Panc1 (cell line): ENCODE measurements at regions not wholly inside any gene's neighbourhood (a gene's known extent, or its start where the extent isn't known, plus 50 kb on each side); places are given as distances from the start of the nearest gene placed in this dataset.

ENCODE experiments used
- ATAC-seq: fragments of 200-7000 bp; cut with Tn5 transposase; 2 replicates; pipeline ENCODE4 v1.9.1; 2020; ENCODE audit warnings: mild to moderate bottlenecking, moderate library complexity
- BruUV-seq: library from RNA; stranded (reverse); fragments of 400-500 nt; replicated peaks from 2 replicates; lab custom pipeline; 2021; lab: Mats Ljungman, UMichigan
- CTCF ChIA-PET: fragments of 300-600 bp; sonication (Branson Sonifier 250); formaldehyde crosslinking; loops from one replicate; lab custom pipeline; 2022; ENCODE audit warnings: antibody characterized with exemption; lab: Charles Lee
- POLR2A ChIA-PET: fragments of 300-600 bp; sonication (Branson Sonifier 250); formaldehyde crosslinking; loops from one replicate; lab custom pipeline; 2022; ENCODE audit warnings: antibody characterized with exemption; lab: Charles Lee
- DNase-seq: peaks from one replicate; pipeline ENCODE4 v3.0.0-alpha.2; 2010; ENCODE audit warnings: low read depth, low spot score
- H3K27ac ChIP-seq: 2 replicates; pipeline ENCODE4 v1.5.1; 2011; ENCODE audit warnings: mild to moderate bottlenecking, low read length, inconsistent platforms
- H3K27me3 ChIP-seq: fragments of 200-500 bp; sonication (Bioruptor generic); 2 replicates; pipeline ENCODE4 v1.6.0; 2014; ENCODE audit warnings: low read length, inconsistent platforms; ENCODE audit not compliant: control insufficient read depth, insufficient read depth
- H3K36me3 ChIP-seq: fragments of 200-500 bp; sonication (Bioruptor generic); 2 replicates; pipeline ENCODE4 v1.5.1; 2014; ENCODE audit warnings: inconsistent platforms, mild to moderate bottlenecking, low read length, moderate library complexity; ENCODE audit not compliant: control insufficient read depth, insufficient read depth
- H3K4me1 ChIP-seq: 2 replicates; pipeline ENCODE4 v1.5.1; 2011; ENCODE audit warnings: inconsistent platforms, mild to moderate bottlenecking, low read length, moderate library complexity; ENCODE audit not compliant: control insufficient read depth, insufficient read depth
- H3K4me3 ChIP-seq, 2 experiments: 2 replicates each; pipeline ENCODE4 v1.5.1; 2011 to 2012; ENCODE audit warnings: low read depth in 2 of 2, low read length in 2 of 2, mild to moderate bottlenecking in 2 of 2, inconsistent platforms in 1 of 2, moderate library complexity in 1 of 2
- H3K9me3 ChIP-seq: fragments of 200-500 bp; sonication (Bioruptor generic); 2 replicates; pipeline ENCODE4 v1.5.1; 2014; ENCODE audit warnings: low read depth, mild to moderate bottlenecking, inconsistent platforms, low read length, moderate library complexity; ENCODE audit not compliant: control insufficient read depth, insufficient read depth
- CTCF ChIP-seq: fragments of 450-650 bp; IDR thresholded peaks from 2 replicates; pipeline ENCODE4 v1.5.1; 2017; ENCODE audit warnings: mild to moderate bottlenecking
- POLR2AphosphoS5 ChIP-seq: IDR thresholded peaks from 2 replicates; pipeline ENCODE4 v1.6.1; 2012; ENCODE audit warnings: mild to moderate bottlenecking, low read depth, low read length, moderate library complexity
- REST ChIP-seq, 2 experiments: IDR thresholded peaks; 2 replicates each; pipeline ENCODE4 v1.6.1; 2011 to 2012; ENCODE audit warnings: low read depth in 2 of 2, control low read depth in 1 of 2, low read length in 1 of 2, mild to moderate bottlenecking in 1 of 2, moderate library complexity in 1 of 2; ENCODE audit not compliant: insufficient read depth in 1 of 2
- SIN3A ChIP-seq: IDR thresholded peaks from 2 replicates; pipeline ENCODE4 v1.6.1; 2012; ENCODE audit warnings: low read depth, mild to moderate bottlenecking, low read length, moderate library complexity, borderline replicate concordance; ENCODE audit not compliant: insufficient read depth
- TCF7L2 ChIP-seq: IDR thresholded peaks from 2 replicates; pipeline ENCODE4 v1.6.1; 2011; ENCODE audit warnings: mild to moderate bottlenecking, low read depth, low read length, inconsistent platforms
- in situ Hi-C: cut with HindIII; loops from 2 replicates; pipeline ENCODE4 v1.10.0; 2016; ENCODE audit warnings: low sequenced_read_pairs, low pct_unique_long_range_greater_than_20kb
- intact Hi-C: fragments of 100-400 bp; cut with micrococcal nuclease; formaldehyde crosslinking; loops from one replicate; pipeline ENCODE4 v1.10.0; 2022; ENCODE audit not compliant: unreplicated experiment

GRCh38 chr4:154973244-154974035 lies 192.4 kb downstream of the RBM46 start:
- in situ Hi-C loops = no loop called here
- no TSS peak for BruUV-seq
- POLR2A ChIA-PET = no interaction called here

GRCh38 chr4:154977228-154977627 lies 196.2 kb downstream of the RBM46 start:
- TF ChIP-seq REST (IDR thresholded peaks at IDR 0.05; ENCODE audit: insufficient read depth in 1 of 2, low read depth in 2 of 2, low read length in 1 of 2) (no peak), TCF7L2 (no peak), SIN3A (no peak), CTCF (no peak), POLR2AphosphoS5 (no peak)
- CTCF ChIA-PET = no interaction called here

More at GRCh38 chr4:154973244-154974035, 192.4 kb downstream of the RBM46 start:
- H3K27me3 ChIP-seq = no peaks in the 10 kb centered on the region
- H3K4me3 ChIP-seq = no peak overlapping the region
- H3K27ac ChIP-seq = no peak overlapping the region
- no peaks in the 10 kb centered on the region for H3K9me3 ChIP-seq
- intact Hi-C loops = no loop called here
- no peak for TF ChIP-seq TCF7L2
- TF ChIP-seq POLR2AphosphoS5 = no peak
- ATAC-seq (no peak), DNase-seq (no peak)
- CTCF ChIA-PET = no interaction called here
- no peaks in the 10 kb centered on the region for H3K36me3 ChIP-seq
- no peaks in the 10 kb centered on the region for H3K4me1 ChIP-seq

More at GRCh38 chr4:154977228-154977627, 196.2 kb downstream of the RBM46 start:
- Histone ChIP-seq H3K9me3 (no peaks in the 10 kb centered on the region), H3K36me3 (no peaks in the 10 kb centered on the region), H3K27me3 (no peaks in the 10 kb centered on the region), H3K27ac (no peak overlapping the region), H3K4me3 (no peak overlapping the region), H3K4me1 (no peaks in the 10 kb centered on the region)
- ATAC-seq (no peak), DNase-seq (no peak)
- intact Hi-C loops (no loop called here), in situ Hi-C loops (no loop called here)
- BruUV-seq = no TSS peak
- POLR2A ChIA-PET = no interaction called here
